PC-9 (cell line): ENCODE measurements at regions not wholly inside any gene's neighbourhood (a gene's known extent, or its start where the extent isn't known, plus 50 kb on each side); places are given as distances from the start of the nearest gene placed in this dataset.

Source experiments
- BruUV-seq: library from RNA; stranded (reverse); fragments of 400-500 nt; replicated peaks from 2 replicates; lab custom pipeline; 2021; lab: Mats Ljungman, UMichigan
- CTCF ChIA-PET: fragments of 300-600 bp; sonication (Branson Sonifier 250); formaldehyde crosslinking; loops from one replicate; lab custom pipeline; 2022; ENCODE audit warnings: antibody characterized with exemption; lab: Charles Lee
- POLR2A ChIA-PET: fragments of 300-600 bp; sonication (Branson Sonifier 250); formaldehyde crosslinking; loops from one replicate; lab custom pipeline; 2022; ENCODE audit warnings: antibody characterized with exemption; ENCODE audit not compliant: unreplicated experiment; lab: Charles Lee
- DNase-seq, 2 experiments: peaks; one replicate each; pipeline versions ENCODE4 v3.0.0 to v3.0.0-alpha.2; 2015 to 2022; ENCODE audit warnings: mixed read lengths in 1 of 2
- H2AFZ ChIP-seq: fragments of 200-600 bp; sonication (generic); 2 replicates; pipeline ENCODE4 v1.8.1; 2017; ENCODE audit warnings: antibody characterized with exemption
- H3F3A ChIP-seq: fragments of 200-600 bp; sonication (generic); 2 replicates; pipeline ENCODE4 v1.8.1; 2017; ENCODE audit warnings: antibody characterized with exemption, mild to moderate bottlenecking, low read depth; ENCODE audit not compliant: insufficient read depth
- H3K27ac ChIP-seq: fragments of 200-600 bp; sonication (generic); 2 replicates; pipeline ENCODE4 v1.6.1; 2016; ENCODE audit warnings: mixed run types
- H3K27me3 ChIP-seq: fragments of 200-600 bp; sonication (generic); 2 replicates; pipeline ENCODE4 v1.6.1; 2016; ENCODE audit warnings: low read depth, mixed run types; ENCODE audit not compliant: insufficient read depth
- H3K36me3 ChIP-seq: fragments of 200-600 bp; sonication (generic); 2 replicates; pipeline ENCODE4 v1.6.1; 2016; ENCODE audit warnings: low read depth, mixed run types
- H3K4me1 ChIP-seq: fragments of 200-600 bp; sonication (generic); replicated peaks from 2 replicates; pipeline ENCODE4 v1.6.1; 2016; ENCODE audit warnings: mixed run types; ENCODE audit not compliant: insufficient read depth
- H3K4me2 ChIP-seq: fragments of 200-600 bp; sonication (generic); 2 replicates; pipeline ENCODE4 v1.6.1; 2017; ENCODE audit warnings: mixed run types
- H3K4me3 ChIP-seq: fragments of 200-600 bp; sonication (generic); 2 replicates; pipeline ENCODE4 v1.6.1; 2016; ENCODE audit warnings: mixed run types
- H3K79me2 ChIP-seq: fragments of 200-600 bp; sonication (generic); 2 replicates; pipeline ENCODE4 v1.6.1; 2017; ENCODE audit warnings: low read depth, mixed run types
- H3K9me2 ChIP-seq: fragments of 200-600 bp; sonication (generic); 2 replicates; pipeline ENCODE4 v1.8.1; 2017; ENCODE audit warnings: mild to moderate bottlenecking; ENCODE audit not compliant: insufficient read depth
- H3K9me3 ChIP-seq: fragments of 200-600 bp; sonication (generic); 2 replicates; pipeline ENCODE4 v1.8.1; 2016; ENCODE audit warnings: low read depth; ENCODE audit not compliant: insufficient read depth
- H4K20me1 ChIP-seq: fragments of 200-600 bp; sonication (generic); 2 replicates; pipeline ENCODE4 v1.8.1; 2017; ENCODE audit not compliant: insufficient read depth
- CTCF ChIP-seq: fragments of 200-600 bp; sonication (generic); conservative IDR thresholded peaks from 2 replicates; pipeline ENCODE4 v1.6.1; 2017; ENCODE audit warnings: mixed run types, antibody characterized with exemption, mild to moderate bottlenecking, moderate library complexity
- EZH2 ChIP-seq: fragments of 200-600 bp; sonication (generic); IDR thresholded peaks from 2 replicates; pipeline ENCODE4 v1.8.0; 2017; ENCODE audit warnings: antibody characterized with exemption, low read depth
- intact Hi-C: fragments of 100-400 bp; cut with micrococcal nuclease; formaldehyde crosslinking; loops from one replicate; pipeline ENCODE4 v1.10.0; 2022; ENCODE audit not compliant: unreplicated experiment

- Histone ChIP-seq H3F3A (no peaks in the 10 kb centered on the region), H3K9me3 (no peaks in the 10 kb centered on the region), H3K36me3 (no peaks in the 10 kb centered on the region), H3K4me3 (no peak overlapping the region), H3K4me1 (no peaks in the 10 kb centered on the region), H3K9me2 (no peaks in the 10 kb centered on the region), H3K27me3 (no peaks in the 10 kb centered on the region), H4K20me1 (no peaks in the 10 kb centered on the region), H3K79me2 (no peaks in the 10 kb centered on the region), H2AFZ (no peak overlapping the region), H3K27ac (no peak overlapping the region), H3K4me2 (no peak overlapping the region)
- ChIA-PET POLR2A (no interaction called here), CTCF (interaction anchor here (0.6 to 0.7 kb wide), 3 partner anchors 8 to 14 kb away, joined by 3 to 7 read pairs (median 3); no protein-coding TSS in a partner anchor)
- no peak for DNase-seq
- TF ChIP-seq CTCF (no peak), EZH2 (no peak)
- intact Hi-C loops: no loop called here
- no TSS peak for BruUV-seq
Observed at GRCh38 chr11:126123686-126124085, 61.0 kb upstream of the CDON start.

- Histone ChIP-seq H3K79me2 (no peaks in the 10 kb centered on the region), H3K4me3 (no peak overlapping the region), H4K20me1 (no peaks in the 10 kb centered on the region), H3F3A (no peaks in the 10 kb centered on the region), H3K36me3 (no peaks in the 10 kb centered on the region), H3K27ac (no peak overlapping the region), H3K27me3 (no peaks in the 10 kb centered on the region), H3K4me1 (no peaks in the 10 kb centered on the region), H3K9me2 (no peaks in the 10 kb centered on the region), H3K4me2 (no peak overlapping the region), H2AFZ (no peak overlapping the region), H3K9me3 (no peaks in the 10 kb centered on the region)
- POLR2A ChIA-PET: no interaction called here
- TF ChIP-seq CTCF (no peak), EZH2 (no peak)
- DNase-seq: no peak
- BruUV-seq: no TSS peak
- CTCF ChIA-PET: interaction anchor here (0.7 kb wide), 2 partner anchors 10 to 13 kb away, joined by 3 to 7 read pairs; no protein-coding TSS in a partner anchor
- intact Hi-C loops: no loop called here
Observed at GRCh38 chr11:126122863-126123262, 60.2 kb upstream of the CDON start.

GRCh38 chr11:126121296-126121695 is 58.6 kb upstream of the CDON start:
- no TSS peak for BruUV-seq
- H2AFZ ChIP-seq: no peak overlapping the region
- POLR2A ChIA-PET: no interaction called here
- H3K9me3 ChIP-seq: no peaks in the 10 kb centered on the region
- CTCF ChIA-PET: no interaction called here
- H3K27me3 ChIP-seq: no peaks in the 10 kb centered on the region
- H3K27ac ChIP-seq: no peak overlapping the region
- no peaks in the 10 kb centered on the region for H3K79me2 ChIP-seq
- no peaks in the 10 kb centered on the region for H3F3A ChIP-seq
- no peak overlapping the region for H3K4me3 ChIP-seq
- no peak for DNase-seq
- intact Hi-C loops: no loop called here
- H3K9me2 ChIP-seq: no peaks in the 10 kb centered on the region
- H4K20me1 ChIP-seq: no peaks in the 10 kb centered on the region
- no peak for TF ChIP-seq CTCF
- no peak for TF ChIP-seq EZH2
- no peaks in the 10 kb centered on the region for H3K4me1 ChIP-seq
- H3K4me2 ChIP-seq: no peak overlapping the region
- H3K36me3 ChIP-seq: no peaks in the 10 kb centered on the region
